ENCODE measurements at regions not wholly inside any gene's neighbourhood (a gene's known extent, or its start where the extent isn't known, plus 50 kb on each side); places are given as distances from the start of the nearest gene placed in this dataset.

DNA sequence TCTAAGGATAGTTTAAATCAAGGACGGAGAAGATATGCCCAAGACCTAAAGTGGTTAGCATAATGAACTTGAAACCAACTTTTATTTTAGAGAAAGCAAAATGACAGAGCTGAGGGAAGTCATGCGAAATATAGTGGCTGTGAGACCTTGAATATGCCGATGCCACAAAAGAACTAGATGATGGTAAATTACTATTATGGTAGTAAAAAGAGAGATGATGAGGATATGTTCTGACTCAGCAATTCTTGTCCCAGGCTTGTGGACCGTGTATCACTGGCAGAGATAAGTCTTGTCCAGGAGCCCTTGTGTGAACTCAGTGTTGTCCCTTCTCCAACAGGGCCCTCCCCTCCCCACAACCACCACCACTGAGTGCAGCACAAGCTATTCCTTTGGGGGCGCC is 1605.6 kb upstream of the TENM3 start:
- no peak for DNase-seq

DNA sequence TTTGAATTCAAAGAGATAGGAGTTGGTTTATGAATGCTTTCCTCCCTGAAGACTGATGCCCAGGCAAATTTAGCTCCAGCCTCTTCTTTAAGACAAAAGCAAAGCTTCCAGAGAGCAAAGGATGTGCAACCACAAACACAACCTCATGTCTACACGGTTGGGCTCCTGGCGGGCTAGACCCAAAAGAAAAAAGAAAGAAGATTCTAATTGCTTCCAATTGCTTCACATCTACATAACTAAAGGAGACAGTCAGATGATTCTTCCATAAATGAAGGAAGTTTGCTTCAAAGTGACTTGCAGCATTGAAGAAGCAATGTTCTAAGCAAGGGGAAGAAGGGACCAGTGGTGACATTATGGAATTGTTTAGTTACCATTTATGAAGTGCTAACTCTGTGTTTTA is 1603.0 kb upstream of the TENM3 start:
- no peak for DNase-seq

DNA sequence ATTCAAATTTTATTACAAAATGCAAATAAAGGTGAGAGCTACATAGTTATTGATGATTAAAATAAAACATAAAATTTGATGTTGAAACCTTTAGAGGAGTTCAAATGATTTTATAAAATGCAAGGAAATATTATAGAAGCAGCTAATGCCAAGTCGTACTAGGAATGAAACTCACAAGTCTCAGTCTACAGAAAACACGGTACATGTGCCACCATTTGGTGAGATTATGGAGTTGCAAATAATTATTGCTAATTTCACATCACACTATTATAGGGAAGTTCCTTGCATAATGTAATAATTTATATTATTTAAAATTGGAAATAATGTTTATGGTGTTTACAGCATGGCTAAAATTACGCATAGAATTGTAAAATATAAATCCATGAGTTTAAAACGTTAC is 1601.7 kb upstream of the TENM3 start:
- DNase-seq, result no peak

DNA sequence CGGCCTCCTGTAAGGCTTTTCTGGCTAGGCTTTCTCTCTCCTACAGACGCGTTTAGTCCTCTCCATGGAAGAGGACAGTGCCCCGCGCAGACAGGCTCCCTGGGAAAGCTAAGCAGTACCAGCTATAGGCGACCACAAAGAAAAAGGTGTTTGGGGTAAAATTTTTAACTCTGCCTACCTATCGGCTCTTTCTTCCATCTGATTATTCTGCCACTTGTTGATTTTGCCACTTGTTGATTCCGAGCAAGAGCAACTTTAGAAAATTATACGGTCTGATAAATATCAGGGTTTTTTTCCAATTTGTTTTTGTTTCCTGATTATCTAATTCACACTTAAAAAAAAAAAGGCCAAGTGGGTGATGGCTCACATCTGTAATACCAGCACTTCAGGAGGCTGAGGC is 1600.5 kb upstream of the TENM3 start:
- DNase-seq, result no peak

DNA sequence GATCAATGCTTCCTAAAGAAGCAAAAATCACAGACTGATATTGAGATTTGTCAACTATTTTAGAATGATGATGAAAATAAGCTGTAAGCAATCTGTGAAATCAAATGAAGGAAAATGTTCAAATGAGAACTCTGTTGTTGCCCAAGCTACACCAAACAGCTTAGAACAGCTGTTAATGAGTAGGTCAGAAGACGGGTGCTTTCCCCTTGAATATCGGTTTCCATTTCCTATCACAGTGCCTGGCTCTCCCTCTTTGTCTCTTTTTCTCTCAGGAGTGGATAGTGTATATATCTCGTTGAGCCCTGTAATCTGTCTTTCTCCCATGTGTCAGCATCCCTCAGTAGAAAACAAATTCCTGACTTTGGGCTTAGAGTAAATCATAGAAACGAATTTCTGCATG is 1592.9 kb upstream of the TENM3 start:
- DNase-seq, result no peak

DNA sequence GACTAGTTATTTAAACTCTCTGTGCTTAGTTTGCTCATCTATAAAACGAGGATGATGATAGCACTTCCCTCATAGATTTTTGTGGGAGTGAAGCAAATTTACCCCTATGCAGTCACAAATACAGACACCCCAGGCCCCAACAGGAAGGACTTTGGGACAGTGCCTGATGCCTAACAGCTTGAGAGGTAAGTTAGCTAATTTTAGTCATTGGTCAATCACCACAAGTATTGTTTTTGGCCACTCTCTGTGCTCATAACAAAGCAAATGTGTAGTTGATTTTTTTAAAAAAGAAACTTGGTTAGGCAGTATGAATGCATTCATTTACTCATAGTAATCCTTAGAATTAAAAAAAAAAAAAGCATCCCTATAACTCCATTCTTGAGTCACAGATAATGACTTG is 1590.7 kb upstream of the TENM3 start:
- no peak for DNase-seq

DNA sequence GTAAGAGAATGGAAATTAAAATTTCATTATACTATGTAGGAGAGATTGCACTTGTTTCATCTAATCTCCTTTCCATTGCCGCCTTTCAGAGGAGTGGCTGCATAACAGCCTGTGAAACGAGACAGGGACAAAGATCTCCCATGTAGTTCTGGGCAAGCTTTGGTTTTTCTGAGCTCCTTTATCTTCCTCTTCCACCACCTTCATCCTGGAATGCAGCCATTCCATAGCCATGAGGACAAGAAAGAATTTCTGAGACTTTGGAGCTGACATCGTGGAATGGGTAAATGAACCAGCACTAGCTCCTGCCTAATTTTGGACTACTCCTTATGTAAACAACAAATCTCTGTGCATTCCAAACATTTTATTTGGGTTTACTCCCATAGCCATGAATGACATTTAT is 1587.3 kb upstream of the TENM3 start:
- no peak for DNase-seq

DNA sequence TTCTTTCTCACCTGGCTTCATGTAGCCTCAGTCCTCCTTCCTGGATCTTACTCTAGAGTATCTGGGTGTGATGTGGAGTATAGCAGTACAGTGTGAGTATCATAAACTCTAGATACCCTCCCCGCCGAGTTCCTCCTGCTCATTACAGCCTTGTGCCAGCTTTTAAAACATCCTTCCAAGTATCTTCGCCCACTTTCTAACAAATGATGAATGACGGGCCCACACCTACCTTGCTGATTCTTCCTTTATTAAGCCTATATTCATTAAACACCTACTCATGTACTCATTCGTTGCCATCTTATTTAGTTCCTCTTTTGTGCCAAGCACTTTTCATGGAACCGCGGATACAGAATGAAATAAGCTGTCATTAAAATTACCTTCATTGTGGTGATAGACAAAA is 1585.3 kb upstream of the TENM3 start:
- no peak for DNase-seq

DNA sequence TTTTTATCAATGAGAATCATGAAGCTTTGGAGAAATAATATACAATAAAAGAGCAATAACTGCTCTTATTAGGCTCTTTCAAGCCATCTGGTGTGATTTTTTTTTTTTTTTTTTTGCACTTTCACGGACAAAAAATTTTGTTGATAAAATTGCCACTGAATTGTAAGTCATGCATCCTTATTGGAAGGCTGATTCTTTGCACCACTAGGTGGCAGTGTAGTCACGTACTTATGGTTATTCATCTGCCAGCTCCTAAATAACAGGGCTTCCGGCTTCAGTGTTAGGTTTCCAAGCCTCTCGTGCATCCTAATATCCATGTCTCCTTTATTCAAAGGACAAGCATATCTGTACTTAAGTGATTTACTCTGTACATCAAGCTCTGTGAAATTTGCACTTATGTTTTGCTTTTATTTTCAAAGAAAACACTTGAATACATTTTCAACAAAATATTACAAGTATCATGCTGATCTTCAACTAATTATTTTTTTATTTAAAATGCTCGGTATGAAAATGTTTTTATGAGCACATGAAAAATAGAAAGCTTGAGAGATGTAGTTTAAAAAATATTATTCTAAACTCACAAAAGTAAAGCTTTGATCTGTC is 1578.3 kb upstream of the TENM3 start:
- peak; percentile 4 for DNase-seq

DNA sequence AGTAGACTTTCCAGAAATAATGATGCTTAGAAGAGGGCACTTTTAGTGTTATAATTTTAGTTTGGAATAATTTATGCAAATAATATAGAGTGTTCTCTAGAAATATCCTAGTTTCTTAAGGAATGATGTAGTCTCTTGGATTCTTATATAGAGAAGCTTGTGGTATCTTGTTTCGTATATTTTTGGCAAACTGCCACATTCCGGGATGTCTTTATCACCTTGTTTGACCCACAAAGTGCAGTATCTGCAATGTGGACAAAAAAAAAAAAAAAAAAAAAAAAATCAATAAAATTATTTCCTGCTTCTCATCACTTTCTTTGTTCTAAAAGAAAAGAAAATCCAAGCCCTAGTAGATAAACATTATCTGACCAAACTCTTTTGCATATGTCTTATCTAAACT is 1577.7 kb upstream of the TENM3 start:
- DNase-seq, result no peak

DNA sequence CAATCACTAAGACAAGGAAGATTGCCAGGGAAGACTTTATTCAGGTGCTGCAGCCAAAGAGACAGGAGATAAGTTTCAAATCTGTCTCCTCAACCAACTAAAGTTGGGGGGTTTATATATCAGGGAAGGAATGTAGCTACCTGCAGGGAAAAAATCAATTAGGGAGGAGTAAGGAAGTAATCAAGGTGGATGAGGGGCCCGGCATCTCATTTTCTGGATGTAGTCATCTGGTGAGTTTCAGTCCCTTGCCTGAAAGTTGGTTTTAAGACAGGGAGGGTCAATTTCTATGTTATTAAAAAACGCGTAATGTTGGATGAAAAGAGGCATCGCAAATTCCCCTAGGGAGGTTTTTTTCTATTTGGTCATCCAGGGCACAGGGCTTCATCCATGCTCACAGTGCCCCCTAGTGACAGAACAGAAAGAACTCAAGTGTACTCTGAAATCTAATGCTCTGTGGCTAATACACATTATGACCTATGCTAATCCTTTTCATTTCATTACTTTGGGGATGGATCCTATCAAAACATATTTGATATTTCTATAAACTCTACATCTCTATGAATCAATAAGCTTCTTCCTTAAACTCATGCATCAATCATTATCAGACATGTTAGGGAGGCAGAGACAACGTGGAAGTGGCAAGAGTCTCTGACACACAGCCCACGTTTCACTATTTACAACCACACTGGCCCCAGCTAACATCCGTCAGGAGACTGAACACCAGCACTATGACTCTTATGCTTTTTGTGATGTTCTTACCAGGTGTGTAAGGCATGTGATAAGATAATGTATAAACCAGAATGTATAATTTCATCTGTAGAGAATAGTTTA is 1577.0 kb upstream of the TENM3 start:
- DNase-seq, result no peak

DNA sequence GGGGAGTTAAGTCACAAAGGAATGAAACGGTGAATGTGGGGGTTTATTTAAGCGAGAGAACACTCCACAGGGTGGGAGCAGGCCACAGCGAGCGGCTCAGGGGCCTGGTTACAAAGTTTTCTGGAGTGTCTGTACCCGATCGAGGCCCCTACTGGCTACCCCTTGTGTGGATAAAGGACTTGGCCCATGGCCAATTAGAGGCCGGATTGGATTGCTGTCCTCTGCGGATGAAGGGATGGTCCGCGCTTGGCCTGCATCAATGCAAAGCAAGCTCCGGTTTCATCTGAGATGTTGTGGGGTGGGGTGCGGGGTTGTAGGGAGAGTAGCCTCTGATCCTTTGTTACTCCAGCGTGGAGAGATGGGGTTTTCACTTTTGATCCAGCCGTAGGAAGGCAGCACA is 1574.5 kb upstream of the TENM3 start:
- DNase-seq, result no peak

DNA sequence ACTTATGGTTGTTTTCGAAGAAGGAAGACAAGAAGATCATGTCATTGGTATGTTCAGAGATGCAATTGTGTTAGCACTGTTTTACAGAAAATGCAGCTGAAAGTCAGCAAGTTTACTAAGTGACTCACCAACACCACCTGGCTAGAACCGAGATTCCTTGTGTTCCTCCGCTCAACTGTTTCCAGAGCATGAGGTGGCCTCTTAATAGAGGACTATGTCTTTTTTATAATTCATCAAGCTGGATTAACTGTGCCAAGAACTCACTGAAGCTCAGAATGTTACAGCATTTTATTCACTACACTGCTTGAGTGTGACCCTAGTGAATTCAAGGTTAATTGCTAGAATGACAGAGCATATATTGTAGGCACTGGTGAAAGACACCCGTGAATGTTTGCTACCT is 1573.5 kb upstream of the TENM3 start:
- no peak for DNase-seq

DNA sequence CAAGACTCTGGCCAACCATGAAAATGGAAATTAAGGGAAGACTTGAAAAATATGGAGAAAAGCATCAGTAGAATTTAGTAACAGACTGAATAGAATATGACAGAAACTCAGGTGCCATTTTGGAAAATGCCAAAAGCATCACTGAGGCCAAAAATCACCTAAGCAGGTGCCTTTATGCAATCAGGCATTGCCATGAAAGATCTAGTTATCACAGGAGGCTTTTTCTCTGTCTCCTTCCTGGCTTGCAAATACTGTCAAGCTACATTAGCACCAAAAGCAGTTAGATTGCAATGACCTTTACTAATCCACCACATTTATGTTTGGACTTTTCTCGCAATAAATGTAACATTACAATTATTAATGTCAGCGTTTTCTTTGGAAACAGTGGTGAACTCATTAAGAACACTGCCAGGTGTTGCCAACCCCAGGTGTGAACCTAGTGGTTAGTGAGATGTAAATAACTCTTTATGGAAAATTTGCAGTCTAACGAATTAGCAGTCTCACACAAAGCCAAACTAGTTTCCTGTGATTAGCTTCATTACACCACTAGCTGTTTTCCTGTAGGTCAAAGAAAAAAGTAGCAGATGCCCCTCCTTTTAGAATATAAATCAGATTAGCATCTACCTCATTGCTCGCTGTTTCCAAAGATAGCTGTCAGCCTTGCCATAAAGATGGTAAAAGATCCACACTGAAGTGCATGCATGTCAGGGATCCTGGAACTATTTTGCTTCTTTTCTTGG is 1568.4 kb upstream of the TENM3 start:
- no peak for DNase-seq

DNA sequence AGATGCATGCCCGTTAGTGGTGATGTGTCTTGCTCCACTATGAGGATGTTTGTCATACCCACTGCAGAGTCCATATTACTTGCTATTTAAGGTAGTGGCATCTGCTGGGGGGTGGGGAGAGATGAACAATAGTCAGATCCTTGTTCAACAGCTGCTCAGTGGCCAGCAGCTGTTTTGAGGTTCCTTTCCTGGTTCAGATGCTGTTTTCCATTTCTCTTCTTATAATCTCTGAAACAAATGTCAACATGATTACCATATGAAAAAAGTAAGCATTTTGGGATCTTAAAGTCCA is 1567.9 kb upstream of the TENM3 start:
- DNase-seq, result no peak

DNA sequence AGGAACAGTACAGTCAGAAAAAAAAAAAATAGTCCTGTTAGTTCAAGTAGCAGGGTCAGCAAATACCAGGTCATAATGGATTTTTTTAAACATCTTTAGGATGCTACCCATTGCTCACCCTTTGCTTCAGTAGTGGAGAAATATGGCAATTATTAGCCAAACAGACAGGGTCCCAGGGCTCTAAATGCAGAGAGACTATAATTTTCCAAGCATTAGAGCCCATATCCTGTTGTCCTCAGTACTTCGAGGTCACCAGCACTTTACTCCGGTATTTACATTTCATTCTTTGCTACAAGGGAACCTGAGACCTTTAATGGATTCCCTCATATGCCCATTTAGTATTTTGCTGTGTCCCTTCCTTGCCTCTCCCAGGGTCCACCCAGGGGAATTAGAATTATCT is 1562.9 kb upstream of the TENM3 start:
- DNase-seq, result no peak

DNA sequence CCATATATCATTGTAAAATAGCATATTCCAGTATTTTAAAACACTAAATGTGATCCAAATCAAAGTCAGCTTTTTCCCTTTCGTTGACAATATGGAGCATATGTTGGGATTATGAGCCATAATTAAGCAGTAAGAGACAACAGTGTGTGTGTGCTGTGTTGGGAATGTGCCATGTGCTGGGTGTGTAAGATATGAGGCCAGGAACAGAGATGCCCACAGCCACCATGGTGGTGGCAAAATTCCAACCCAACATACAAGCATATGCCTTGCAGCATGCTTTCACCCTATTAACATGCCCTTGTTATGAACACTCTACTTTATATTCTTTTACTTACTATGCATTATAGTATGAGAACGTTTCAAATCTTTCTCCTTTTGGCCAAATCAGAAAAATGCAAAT is 1560.4 kb upstream of the TENM3 start:
- no peak for DNase-seq

DNA sequence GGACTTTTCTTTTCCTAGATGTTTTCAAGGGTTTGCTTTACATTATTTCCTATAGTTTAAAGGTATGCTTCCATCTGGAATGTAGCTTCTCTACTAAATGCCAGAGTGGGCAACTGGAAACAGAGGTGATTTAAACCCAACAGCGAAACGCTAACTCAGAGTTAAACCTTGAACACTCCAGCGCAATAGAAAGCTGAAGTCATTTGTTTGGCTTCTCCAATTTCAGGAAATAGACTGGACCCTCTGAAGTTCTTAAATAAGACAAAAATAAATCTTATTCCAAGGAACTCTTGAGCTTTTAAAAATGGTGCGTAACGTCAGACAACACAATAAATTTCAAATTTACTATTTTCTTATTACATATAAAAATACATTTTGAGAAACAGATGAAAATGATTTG is 1560.0 kb upstream of the TENM3 start:
- DNase-seq, result no peak

DNA sequence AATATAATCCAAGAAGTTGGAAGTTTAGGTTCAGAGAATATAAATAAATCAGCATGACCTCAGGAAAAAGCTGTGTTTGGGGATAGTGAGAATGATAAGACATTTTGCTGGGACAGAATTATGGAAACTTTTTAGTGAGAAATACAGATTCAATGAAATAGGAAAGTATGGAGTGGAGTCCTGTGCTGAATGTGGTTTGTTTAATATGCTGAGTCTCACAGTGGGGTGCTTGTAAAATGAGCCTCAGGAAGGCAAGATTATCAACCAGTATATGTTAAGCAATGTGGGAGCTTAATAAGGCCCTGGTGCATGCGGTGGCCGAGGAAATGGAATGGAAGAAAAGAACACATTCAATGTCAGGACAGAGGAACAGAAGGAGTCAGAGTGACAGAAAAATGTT is 1554.7 kb upstream of the TENM3 start:
- no peak for DNase-seq

DNA sequence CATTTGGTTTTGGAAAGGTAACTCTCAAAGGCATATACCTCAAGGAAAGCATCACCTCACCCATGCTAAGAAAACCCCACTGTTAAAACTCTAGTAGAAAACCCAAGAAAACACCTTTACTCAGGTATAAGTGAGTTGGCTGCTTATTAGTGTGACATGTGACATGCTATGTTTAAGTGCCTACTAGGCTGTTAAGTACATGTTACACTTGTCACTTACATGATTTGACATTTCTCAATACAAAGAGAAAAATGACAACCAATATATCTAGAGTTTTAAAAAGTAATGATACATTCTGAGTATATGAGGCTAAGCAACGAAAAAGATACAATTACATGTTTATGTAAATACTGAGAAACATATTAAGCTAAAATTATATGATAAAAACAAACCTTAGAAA is 1548.3 kb upstream of the TENM3 start:
- DNase-seq, result no peak

DNA sequence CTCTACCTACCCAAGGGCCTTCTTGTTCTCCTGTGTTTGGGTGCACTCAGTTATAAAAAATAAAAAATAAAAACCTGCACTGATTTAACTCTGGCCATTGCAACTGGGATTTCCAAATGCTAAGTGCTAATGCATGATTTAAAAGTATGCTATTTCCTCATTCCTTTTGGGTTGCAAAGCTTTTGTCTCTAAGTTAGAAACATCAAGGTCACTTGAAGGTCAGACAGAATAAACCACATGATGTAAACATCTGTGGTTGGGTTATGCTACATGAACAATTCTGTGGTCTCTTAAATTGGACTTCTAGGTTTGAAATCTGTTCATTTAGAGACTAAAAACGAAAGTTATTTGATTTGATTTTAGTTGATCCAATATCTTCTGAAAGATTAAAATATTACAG is 1547.4 kb upstream of the TENM3 start:
- DNase-seq, result no peak

DNA sequence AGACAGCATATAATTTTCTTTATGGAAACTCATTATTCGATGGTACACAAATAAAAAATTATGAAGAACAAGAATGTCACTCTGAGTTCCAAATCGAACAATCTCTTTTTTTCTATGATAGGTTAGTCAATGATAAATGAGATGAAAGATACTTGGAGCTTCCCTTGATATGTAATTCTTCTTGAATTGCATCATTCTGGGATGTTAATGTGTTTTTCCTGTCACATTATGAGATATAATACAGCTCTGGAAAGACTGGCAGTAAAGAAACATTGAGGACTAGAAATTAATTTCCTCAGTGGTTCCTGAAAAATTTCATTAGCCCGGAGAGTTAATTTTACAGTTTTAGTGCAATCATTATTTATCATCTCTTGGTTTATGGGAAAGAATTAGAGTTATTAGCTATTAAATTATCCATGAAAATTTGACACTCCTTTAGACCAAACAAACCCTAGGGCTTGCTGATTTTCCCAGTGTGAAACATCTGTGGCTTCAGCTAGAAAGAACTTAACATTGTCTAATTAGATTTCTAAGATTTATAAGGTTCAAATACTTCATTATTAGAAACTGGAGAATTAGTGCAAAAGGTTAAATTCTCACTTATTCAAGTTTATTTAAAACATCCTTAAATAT is 1546.6 kb upstream of the TENM3 start:
- no peak for DNase-seq

DNA sequence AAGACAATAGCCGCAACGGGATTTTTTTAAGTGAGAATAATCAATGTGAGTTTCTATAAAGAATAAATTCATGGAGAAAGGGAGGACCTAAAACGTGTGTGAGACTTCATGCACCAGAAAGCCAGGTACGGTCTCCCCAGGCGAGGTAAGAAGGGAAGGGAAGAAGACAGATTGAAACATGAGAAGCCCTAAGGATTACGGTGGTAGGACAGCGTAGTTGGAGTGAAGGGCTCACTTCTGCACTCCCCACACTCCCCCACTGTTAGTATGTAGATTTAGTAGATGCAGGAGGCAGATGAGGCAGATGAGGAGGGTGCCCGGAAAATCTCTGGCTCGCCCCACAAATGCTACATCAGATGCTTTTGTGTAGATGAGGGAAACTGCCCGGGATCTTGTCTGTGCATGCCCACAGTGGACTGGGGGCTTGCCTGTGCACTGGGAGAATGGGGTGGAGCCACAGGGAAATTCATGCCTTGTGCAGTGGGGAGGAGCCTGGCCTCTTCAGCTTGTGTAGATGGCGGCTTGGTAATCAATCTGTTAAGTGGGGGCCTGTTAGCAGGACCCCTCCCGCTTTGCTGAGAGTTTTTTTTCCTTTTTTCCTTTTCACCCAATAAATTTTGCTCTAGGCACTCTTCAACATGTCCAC is 1544.5 kb upstream of the TENM3 start:
- DNase-seq, result no peak

DNA sequence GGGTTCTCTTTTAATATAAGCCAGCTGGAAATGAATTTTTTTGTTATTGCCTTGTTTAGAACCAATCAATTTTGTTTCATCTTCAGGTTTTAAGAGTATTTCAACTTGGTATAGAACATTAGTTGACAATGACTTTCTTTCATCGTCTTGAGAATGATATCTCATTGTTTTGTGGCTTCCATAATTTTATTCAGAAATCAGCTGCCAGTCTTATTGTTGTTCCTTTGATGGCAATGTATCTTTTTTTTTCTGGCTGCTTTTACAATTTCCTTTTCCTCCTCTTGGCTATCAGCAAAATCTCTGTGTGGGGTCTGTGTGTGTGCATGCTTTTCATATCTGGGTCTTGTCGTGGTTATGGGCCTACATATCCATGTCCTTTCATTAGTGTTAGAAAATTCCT is 1536.4 kb upstream of the TENM3 start:
- no peak for DNase-seq
